ENCODE measurements at regions not wholly inside any gene's neighbourhood (a gene's known extent, or its start where the extent isn't known, plus 50 kb on each side); places are given as distances from the start of the nearest gene placed in this dataset.

GRCh38 chr2:226211439-226211838 lies 588.2 kb downstream of the IRS1 start:
- no peak for TF ChIP-seq CTCF (IDR thresholded peaks at IDR 0.05; ENCODE audit: unreplicated experiment in 3 of 3)
- Mint-ChIP-seq H3K4me1 (peaks cover 5% of the 10 kb centered on the region), H3K36me3 (ENCODE audit: low read depth) (no peaks in the 10 kb centered on the region), H3K27ac (no peak overlapping the region), H3K9me3 (no peaks in the 10 kb centered on the region), H3K4me3 (no peak overlapping the region), H3K27me3 (ENCODE audit: low read depth) (peaks cover 5% of the 10 kb centered on the region)

GRCh38 chr2:226208726-226209125 lies 590.9 kb downstream of the IRS1 start:
- Mint-ChIP-seq H3K27ac (no peak overlapping the region), H3K27me3 (ENCODE audit: low read depth) (no peaks in the 10 kb centered on the region), H3K4me1 (peaks cover 5% of the 10 kb centered on the region)

GRCh38 chr2:226207671-226208070 lies 591.9 kb downstream of the IRS1 start:
- Mint-ChIP-seq H3K27ac (no peak overlapping the region), H3K4me3 (no peak overlapping the region), H3K4me1 (peaks cover 5% of the 10 kb centered on the region), H3K9me3 (no peaks in the 10 kb centered on the region), H3K36me3 (ENCODE audit: low read depth) (no peaks in the 10 kb centered on the region), H3K27me3 (ENCODE audit: low read depth) (no peaks in the 10 kb centered on the region)
- TF ChIP-seq CTCF (IDR thresholded peaks at IDR 0.05; ENCODE audit: unreplicated experiment in 3 of 3) = no peak

More at GRCh38 chr2:226208726-226209125, 590.9 kb downstream of the IRS1 start:
- Mint-ChIP-seq H3K4me3 (no peak overlapping the region), H3K36me3 (ENCODE audit: low read depth) (no peaks in the 10 kb centered on the region), H3K9me3 (no peaks in the 10 kb centered on the region)
- TF ChIP-seq CTCF (IDR thresholded peaks at IDR 0.05; ENCODE audit: unreplicated experiment in 3 of 3) = no peak

- Mint-ChIP-seq H3K9me3 (peaks cover 2% of the 10 kb centered on the region), H3K36me3 (ENCODE audit: low read depth) (no peaks in the 10 kb centered on the region), H3K4me1 (no peaks in the 10 kb centered on the region), H3K4me3 (no peak overlapping the region), H3K27me3 (ENCODE audit: low read depth) (no peaks in the 10 kb centered on the region), H3K27ac (no peak overlapping the region)
- no peak for TF ChIP-seq CTCF (IDR thresholded peaks at IDR 0.05; ENCODE audit: unreplicated experiment in 3 of 3)
Measured at GRCh38 chr2:226199555-226199954, 600.1 kb downstream of the IRS1 start.

GRCh38 chr2:226198956-226199355 lies 600.7 kb downstream of the IRS1 start:
- Mint-ChIP-seq H3K4me1 (no peaks in the 10 kb centered on the region), H3K27ac (no peak overlapping the region), H3K36me3 (ENCODE audit: low read depth) (no peaks in the 10 kb centered on the region), H3K27me3 (ENCODE audit: low read depth) (no peaks in the 10 kb centered on the region), H3K4me3 (no peak overlapping the region), H3K9me3 (peaks cover 2% of the 10 kb centered on the region)
- no peak for TF ChIP-seq CTCF (IDR thresholded peaks at IDR 0.05; ENCODE audit: unreplicated experiment in 3 of 3)

GRCh38 chr2:226190479-226191252 lies 609.0 kb downstream of the IRS1 start:
- peaks cover 2% of the 10 kb centered on the region for H3K9me3 Mint-ChIP-seq
- H3K36me3 Mint-ChIP-seq (ENCODE audit: low read depth) = no peaks in the 10 kb centered on the region
- H3K27ac Mint-ChIP-seq = peak overlapping the region; percentile 68 to 86 (median 85)
- H3K4me3 Mint-ChIP-seq = peak overlapping the region in 1 of 3 experiments; percentile 1
- H3K27me3 Mint-ChIP-seq (ENCODE audit: low read depth) = no peaks in the 10 kb centered on the region
- peaks cover 61% of the 10 kb centered on the region for H3K4me1 Mint-ChIP-seq
- no peak for TF ChIP-seq CTCF (IDR thresholded peaks at IDR 0.05; ENCODE audit: unreplicated experiment in 3 of 3)

Data from nephron (organoid).